HEK293 (cell line): ENCODE measurements at regions not wholly inside any gene's neighbourhood (a gene's known extent, or its start where the extent isn't known, plus 50 kb on each side); places are given as distances from the start of the nearest gene placed in this dataset.
"Not testable (repeated sequence)": the region's sequence is repeated elsewhere in the genome, so short reads cannot be mapped to it uniquely, and the experiment has no call there.

Source experiments
- CTCF ChIA-PET: fragments of 350-600 bp; formaldehyde crosslinking; extraction: SDS; loops from one replicate; lab custom pipeline; 2021; ENCODE audit warnings: antibody characterized with exemption; lab: Yijun Ruan, JAX
- POLR2A ChIA-PET: fragments of 300-600 bp; formaldehyde crosslinking; extraction: SDS; loops from one replicate; lab custom pipeline; 2020; ENCODE audit warnings: antibody characterized with exemption, inconsistent platforms; lab: Yijun Ruan, JAX
- H3K27ac ChIP-seq: fragments of 200-500 bp; sonication (Bioruptor generic); 2 replicates; pipeline ENCODE4 v1.5.1; 2014; ENCODE audit warnings: low read depth, low read length, control low read depth, inconsistent platforms; ENCODE audit errors: extremely low read depth
- H3K36me3 ChIP-seq, 2 experiments: fragments of 200-500 bp in 1 of 2; sonication (Bioruptor generic) in 1 of 2; 1 replicate in 1 of 2; 2 replicates in 1 of 2; pipeline ENCODE4 v1.5.1; 2014 to 2017; ENCODE audit warnings: inconsistent platforms in 2 of 2, low read length in 2 of 2; ENCODE audit not compliant: control insufficient read depth in 2 of 2, insufficient read depth in 1 of 2
- H3K4me1 ChIP-seq: fragments of 200-500 bp; sonication (Bioruptor generic); 2 replicates; pipeline ENCODE4 v1.5.1; 2014; ENCODE audit warnings: mild to moderate bottlenecking, low read length, inconsistent platforms; ENCODE audit not compliant: control insufficient read depth, insufficient read depth
- H3K4me3 ChIP-seq: 2 replicates; pipeline ENCODE4 v1.5.1; 2011; ENCODE audit warnings: low read depth, mild to moderate bottlenecking, control low read depth, low read length, moderate library complexity
- H3K9me3 ChIP-seq: fragments of 200-500 bp; sonication (Bioruptor generic); 2 replicates; pipeline ENCODE4 v1.5.1; 2014; ENCODE audit warnings: low read depth, low read length, inconsistent platforms; ENCODE audit not compliant: control insufficient read depth, insufficient read depth
- BCL6B ChIP-seq: fragments of 450-650 bp; formaldehyde crosslinking; IDR thresholded peaks from 2 replicates; pipeline ENCODE4 v1.5.1; 2017; ENCODE audit warnings: missing biosample characterization, missing genetic modification characterization
- FEZF1 ChIP-seq: fragments of 450-650 bp; formaldehyde crosslinking; IDR thresholded peaks from 2 replicates; pipeline ENCODE4 v1.5.1; 2016; ENCODE audit warnings: missing biosample characterization, missing genetic modification characterization
- GLIS2 ChIP-seq: fragments of 450-650 bp; formaldehyde crosslinking; IDR thresholded peaks from 2 replicates; pipeline ENCODE4 v1.5.1; 2016; ENCODE audit warnings: missing biosample characterization, missing genetic modification characterization
- PRDM6 ChIP-seq: fragments of 450-650 bp; formaldehyde crosslinking; IDR thresholded peaks from 2 replicates; pipeline ENCODE4 v1.5.1; 2017; ENCODE audit warnings: missing biosample characterization, missing genetic modification characterization
- SALL2 ChIP-seq: fragments of 450-650 bp; formaldehyde crosslinking; IDR thresholded peaks from 2 replicates; pipeline ENCODE4 v1.5.0; 2017; ENCODE audit warnings: missing biosample characterization, mild to moderate bottlenecking, missing genetic modification characterization, borderline replicate concordance
- SP3 ChIP-seq: fragments of 450-650 bp; formaldehyde crosslinking; IDR thresholded peaks from 2 replicates; pipeline ENCODE4 v1.5.1; 2016; ENCODE audit warnings: missing biosample characterization, missing genetic modification characterization
- ZBTB17 ChIP-seq: fragments of 450-650 bp; formaldehyde crosslinking; IDR thresholded peaks from 2 replicates; pipeline ENCODE4 v1.5.1; 2016; ENCODE audit warnings: missing biosample characterization, missing genetic modification characterization
- ZBTB44 ChIP-seq: fragments of 450-650 bp; IDR thresholded peaks from 2 replicates; pipeline ENCODE4 v1.5.1; 2018; ENCODE audit warnings: missing biosample characterization, mild to moderate bottlenecking, missing genetic modification characterization
- ZIC2 ChIP-seq: fragments of 450-650 bp; formaldehyde crosslinking; IDR thresholded peaks from 2 replicates; pipeline ENCODE4 v1.5.1; 2016; ENCODE audit warnings: missing biosample characterization, missing genetic modification characterization
- ZNF121 ChIP-seq: fragments of 450-650 bp; formaldehyde crosslinking; IDR thresholded peaks from 2 replicates; pipeline ENCODE4 v1.5.1; 2016; ENCODE audit warnings: missing biosample characterization, missing genetic modification characterization
- ZNF214 ChIP-seq: fragments of 450-650 bp; formaldehyde crosslinking; IDR thresholded peaks from 2 replicates; pipeline ENCODE4 v1.5.1; 2017; ENCODE audit warnings: missing biosample characterization, mild to moderate bottlenecking, missing genetic modification characterization, borderline replicate concordance
- ZNF302 ChIP-seq: fragments of 450-650 bp; formaldehyde crosslinking; IDR thresholded peaks from 2 replicates; pipeline ENCODE4 v1.5.1; 2016; ENCODE audit warnings: missing biosample characterization, missing genetic modification characterization, low read depth
- ZNF423 ChIP-seq: fragments of 450-650 bp; formaldehyde crosslinking; IDR thresholded peaks from 2 replicates; pipeline ENCODE4 v1.5.1; 2016; ENCODE audit warnings: missing biosample characterization, missing genetic modification characterization
- ZNF48 ChIP-seq: fragments of 450-650 bp; formaldehyde crosslinking; IDR thresholded peaks from 2 replicates; pipeline ENCODE4 v1.5.1; 2016; ENCODE audit warnings: missing biosample characterization, missing genetic modification characterization
- ZNF513 ChIP-seq: fragments of 450-650 bp; IDR thresholded peaks from 2 replicates; pipeline ENCODE4 v1.5.1; 2018; ENCODE audit warnings: missing biosample characterization, missing genetic modification characterization
- ZNF571 ChIP-seq: fragments of 450-650 bp; formaldehyde crosslinking; IDR thresholded peaks from 2 replicates; pipeline ENCODE4 v1.5.0; 2017; ENCODE audit warnings: missing biosample characterization, missing genetic modification characterization
- ZNF610 ChIP-seq: fragments of 450-650 bp; formaldehyde crosslinking; IDR thresholded peaks from 2 replicates; pipeline ENCODE4 v1.5.1; 2016; ENCODE audit warnings: missing biosample characterization, missing genetic modification characterization, borderline replicate concordance
- ZNF704 ChIP-seq: fragments of 450-650 bp; formaldehyde crosslinking; IDR thresholded peaks from 2 replicates; pipeline ENCODE4 v1.5.1; 2016; ENCODE audit warnings: missing biosample characterization, missing genetic modification characterization
- ZNF777 ChIP-seq: fragments of 450-650 bp; formaldehyde crosslinking; IDR thresholded peaks from 2 replicates; pipeline ENCODE4 v1.5.1; 2017; ENCODE audit warnings: missing biosample characterization, missing genetic modification characterization, borderline replicate concordance
- ZNF837 ChIP-seq: fragments of 450-650 bp; formaldehyde crosslinking; IDR thresholded peaks from 2 replicates; pipeline ENCODE4 v1.5.1; 2016; ENCODE audit warnings: missing biosample characterization, missing genetic modification characterization

- POLR2A ChIA-PET = no interaction called here
- no peaks in the 10 kb centered on the region for H3K36me3 ChIP-seq
- no peak for TF ChIP-seq ZNF48 (tag by site-specific recombination)
- no peak for TF ChIP-seq ZNF837
- no peak for TF ChIP-seq ZBTB44 (tag by site-specific recombination)
- TF ChIP-seq FEZF1 (tag by site-specific recombination) = no peak
- TF ChIP-seq ZIC2 = no peak
- no peak for TF ChIP-seq ZNF704
- no peak for TF ChIP-seq ZBTB17 (tag by site-specific recombination)
- no peak for TF ChIP-seq SP3
- TF ChIP-seq ZNF777 (tag by site-specific recombination) = no peak
- no peak for TF ChIP-seq ZNF302 (tag by site-specific recombination)
- no peak for TF ChIP-seq ZNF121 (tag by site-specific recombination)
- TF ChIP-seq GLIS2 (tag by site-specific recombination) = no peak
- TF ChIP-seq ZNF571 (tag by site-specific recombination) = no peak
- no peak for TF ChIP-seq BCL6B (tag by site-specific recombination)
- TF ChIP-seq ZNF423 (tag by site-specific recombination) = no peak
- TF ChIP-seq SALL2 (tag by site-specific recombination) = no peak
- no peak for TF ChIP-seq ZNF214 (tag by site-specific recombination)
- no peak for TF ChIP-seq ZNF513 (tag by site-specific recombination)
- no peak for TF ChIP-seq PRDM6 (tag by site-specific recombination)
- TF ChIP-seq ZNF610 = no peak
- TF ChIP-seq, all 188 proteins: peak for 0
- H3K9me3 ChIP-seq = no peaks in the 10 kb centered on the region
- no peaks in the 10 kb centered on the region for H3K4me1 ChIP-seq
- H3K4me3 ChIP-seq = no peak overlapping the region
- no peak overlapping the region for H3K27ac ChIP-seq
- CTCF ChIA-PET = no interaction called here
These were observed 97.2 kb upstream of the KITLG start for GRCh38 chr12:88677464-88677863.

GRCh38 chr12:88667615-88668014, 87.3 kb upstream of the KITLG start:
- POLR2A ChIA-PET, H3K36me3 ChIP-seq, H3K4me1 ChIP-seq, H3K9me3 ChIP-seq, H3K27ac ChIP-seq, CTCF ChIA-PET, H3K4me3 ChIP-seq: not testable (repeated sequence)
